ENCODE measurements at regions not wholly inside any gene's neighbourhood (a gene's known extent, or its start where the extent isn't known, plus 50 kb on each side); places are given as distances from the start of the nearest gene placed in this dataset.

- no peak for DNase-seq (ENCODE audit: low read depth in 1 of 2, low spot score in 1 of 2)
- TF ChIP-seq POLR2AphosphoS5 (IDR thresholded peaks at IDR 0.05; ENCODE audit: low read depth) (no peak), REST (IDR thresholded peaks at IDR 0.05; ENCODE audit: insufficient replicate concordance, low read depth) (no peak), SPI1 (IDR thresholded peaks at IDR 0.05; ENCODE audit: borderline replicate concordance, low read depth) (no peak), GABPA (IDR thresholded peaks at IDR 0.05; ENCODE audit: low read depth) (no peak), CTCF (IDR thresholded peaks at IDR 0.05; ENCODE audit: insufficient read depth, low read length) (no peak)
- H3K27me3 ChIP-seq (ENCODE audit: insufficient read depth, poor library complexity, severe bottlenecking), result no peaks in the 10 kb centered on the region
These were observed 697.5 kb upstream of the RAB6C start for GRCh38 chr2:129281791-129282530.

GRCh38 chr2:129285012-129285411 is 694.5 kb upstream of the RAB6C start:
- no peaks in the 10 kb centered on the region for H3K27me3 ChIP-seq (ENCODE audit: insufficient read depth, poor library complexity, severe bottlenecking)
- DNase-seq (ENCODE audit: low read depth in 1 of 2, low spot score in 1 of 2), result no peak
- TF ChIP-seq POLR2AphosphoS5 (IDR thresholded peaks at IDR 0.05; ENCODE audit: low read depth), result no peak
- TF ChIP-seq SPI1 (IDR thresholded peaks at IDR 0.05; ENCODE audit: borderline replicate concordance, low read depth), result no peak
- no peak for TF ChIP-seq GABPA (IDR thresholded peaks at IDR 0.05; ENCODE audit: low read depth)
- TF ChIP-seq REST (IDR thresholded peaks at IDR 0.05; ENCODE audit: insufficient replicate concordance, low read depth), result no peak
- no peak for TF ChIP-seq CTCF (IDR thresholded peaks at IDR 0.05; ENCODE audit: insufficient read depth, low read length)
- H3K27ac ChIP-seq (replicated peaks), result no peak overlapping the region
- no peak overlapping the region for H3K4me3 ChIP-seq (replicated peaks; ENCODE audit: insufficient read depth, low read length)

More at GRCh38 chr2:129281791-129282530, 697.5 kb upstream of the RAB6C start:
- Histone ChIP-seq H3K4me3 (replicated peaks; ENCODE audit: insufficient read depth, low read length) (no peak overlapping the region), H3K27ac (replicated peaks) (no peak overlapping the region)

- no peak for TF ChIP-seq POLR2AphosphoS5 (IDR thresholded peaks at IDR 0.05; ENCODE audit: low read depth)
- no peak for TF ChIP-seq REST (IDR thresholded peaks at IDR 0.05; ENCODE audit: insufficient replicate concordance, low read depth)
- TF ChIP-seq CTCF (IDR thresholded peaks at IDR 0.05; ENCODE audit: insufficient read depth, low read length), result no peak
- no peak for TF ChIP-seq SPI1 (IDR thresholded peaks at IDR 0.05; ENCODE audit: borderline replicate concordance, low read depth)
- TF ChIP-seq GABPA (IDR thresholded peaks at IDR 0.05; ENCODE audit: low read depth), result no peak
- no peak for DNase-seq (ENCODE audit: low read depth in 1 of 2, low spot score in 1 of 2)
- H3K27ac ChIP-seq (replicated peaks), result no peak overlapping the region
- no peak overlapping the region for H3K4me3 ChIP-seq (replicated peaks; ENCODE audit: insufficient read depth, low read length)
- H3K27me3 ChIP-seq (ENCODE audit: insufficient read depth, poor library complexity, severe bottlenecking), result no peaks in the 10 kb centered on the region
These were observed 686.1 kb upstream of the RAB6C start for GRCh38 chr2:129293326-129293725.

All from HL-60 (cell line).